ENCODE measurements at regions not wholly inside any gene's neighbourhood (a gene's known extent, or its start where the extent isn't known, plus 50 kb on each side); places are given as distances from the start of the nearest gene placed in this dataset.

GRCh38 chr12:14262771-14263511 lies 102.5 kb upstream of the ATF7IP start:
- TF ChIP-seq CTCF (IDR thresholded peaks at IDR 0.05; ENCODE audit: control insufficient read depth, extremely low read depth, insufficient read depth), result no peak
- no peak for DNase-seq (ENCODE audit: low read depth)
- H3K4me3 ChIP-seq (ENCODE audit: low read depth, low read length), result no peak overlapping the region

DNA sequence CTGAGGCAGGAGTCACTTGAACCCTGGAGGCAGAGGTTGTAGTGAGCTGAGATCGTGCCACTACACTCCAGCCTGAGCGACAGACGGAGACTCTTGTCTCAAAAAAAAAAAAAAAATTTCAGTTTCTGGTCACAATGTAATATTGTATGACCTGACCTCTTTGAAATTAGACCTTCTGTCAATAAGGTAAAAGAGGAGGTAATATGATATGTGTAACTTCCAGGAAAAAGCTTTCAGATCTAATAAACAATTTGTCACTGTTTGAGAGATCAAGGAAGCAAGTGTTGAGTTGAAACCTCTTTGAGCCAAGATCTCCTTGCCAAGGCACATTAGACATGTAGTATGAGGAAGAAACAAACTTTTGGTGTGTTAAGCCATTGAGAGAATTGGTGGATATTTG lies 101.7 kb upstream of the ATF7IP start:
- H3K4me3 ChIP-seq (ENCODE audit: low read depth, low read length), result no peak overlapping the region
- DNase-seq (ENCODE audit: low read depth), result no peak
- no peak for TF ChIP-seq CTCF (IDR thresholded peaks at IDR 0.05; ENCODE audit: control insufficient read depth, extremely low read depth, insufficient read depth)

- DNase-seq (ENCODE audit: low read depth), result no peak
- H3K4me3 ChIP-seq (ENCODE audit: low read depth, low read length), result no peak overlapping the region
- no peak for TF ChIP-seq CTCF (IDR thresholded peaks at IDR 0.05; ENCODE audit: control insufficient read depth, extremely low read depth, insufficient read depth)
These were observed 101.2 kb upstream of the ATF7IP start for GRCh38 chr12:14264316-14264715.

DNA sequence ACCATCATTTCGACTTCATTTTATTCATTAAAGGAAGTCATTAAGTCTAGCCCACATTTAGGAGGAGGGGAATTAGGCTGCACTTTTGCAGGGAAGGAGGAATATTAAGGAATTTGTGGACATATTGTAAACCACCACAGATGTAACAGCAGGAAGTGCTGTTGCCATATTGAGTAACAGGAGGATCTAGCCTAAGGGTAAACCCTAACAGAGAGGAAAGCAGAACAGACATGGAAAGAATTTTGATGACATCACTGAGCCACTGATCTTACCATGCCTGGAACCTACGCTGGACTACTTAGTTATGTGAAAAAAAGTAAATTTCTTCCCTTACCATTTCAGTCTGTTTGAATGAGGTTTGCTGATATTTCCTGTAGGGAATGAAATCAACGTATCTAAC lies 100.7 kb upstream of the ATF7IP start:
- TF ChIP-seq CTCF (IDR thresholded peaks at IDR 0.05; ENCODE audit: control insufficient read depth, extremely low read depth, insufficient read depth), result no peak
- DNase-seq (ENCODE audit: low read depth), result no peak
- H3K4me3 ChIP-seq (ENCODE audit: low read depth, low read length), result no peak overlapping the region

DNA sequence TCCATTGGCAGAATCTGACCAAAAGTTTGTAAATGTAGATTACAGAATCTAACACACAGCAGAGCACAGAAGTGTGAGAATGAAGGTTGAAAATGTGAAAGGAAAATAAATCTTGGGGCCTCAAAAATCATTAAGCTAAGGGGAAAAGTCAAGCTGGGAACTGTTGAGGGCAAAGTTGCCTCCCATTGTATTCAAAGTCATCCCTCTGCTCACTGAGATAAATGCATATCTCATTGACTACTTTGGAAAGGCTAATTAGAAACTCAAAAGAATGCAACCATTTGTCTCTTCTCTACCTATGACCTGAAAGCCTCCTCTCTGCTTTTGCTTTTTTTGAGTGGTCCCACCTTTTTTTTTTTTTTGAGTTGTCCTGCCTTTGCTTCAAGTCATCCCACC lies 97.4 kb upstream of the ATF7IP start:
- H3K4me3 ChIP-seq (ENCODE audit: low read depth, low read length), result no peak overlapping the region
- no peak for TF ChIP-seq CTCF (IDR thresholded peaks at IDR 0.05; ENCODE audit: control insufficient read depth, extremely low read depth, insufficient read depth)
- DNase-seq (ENCODE audit: low read depth), result no peak

- no peak for TF ChIP-seq CTCF (IDR thresholded peaks at IDR 0.05; ENCODE audit: control insufficient read depth, extremely low read depth, insufficient read depth)
- DNase-seq (ENCODE audit: low read depth), result no peak
- no peak overlapping the region for H3K4me3 ChIP-seq (ENCODE audit: low read depth, low read length)
These were observed 95.1 kb upstream of the ATF7IP start for GRCh38 chr12:14270392-14270791.

All from LNCaP clone FGC (cell line).